ENCODE measurements at regions not wholly inside any gene's neighbourhood (a gene's known extent, or its start where the extent isn't known, plus 50 kb on each side); places are given as distances from the start of the nearest gene placed in this dataset.

DNA sequence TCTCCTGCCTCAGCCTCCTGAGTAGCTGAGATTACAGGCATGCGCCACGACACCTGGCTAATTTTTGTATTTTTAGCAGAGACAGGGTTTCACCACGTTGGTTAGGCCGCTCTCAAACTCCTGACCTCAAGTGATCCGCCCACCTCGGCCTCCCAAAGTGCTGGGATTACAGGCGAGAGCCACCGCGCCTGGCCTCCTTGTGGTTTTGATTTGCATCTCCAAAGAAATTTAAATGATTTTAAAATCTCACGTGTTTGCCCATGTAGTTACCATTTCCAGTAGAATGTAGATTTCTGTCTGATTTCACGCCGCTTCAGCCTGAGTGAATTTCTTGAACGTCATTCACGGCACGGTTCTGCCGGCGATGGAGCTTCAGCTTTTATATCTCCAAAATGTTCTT is 55.8 kb downstream of the IGF2 start:
- H3K4me3 ChIP-seq (ENCODE audit: control insufficient read depth, low read depth, low read length): no peak overlapping the region
- DNase-seq (ENCODE audit: low read depth): no peak
- TF ChIP-seq, protein P1, sequence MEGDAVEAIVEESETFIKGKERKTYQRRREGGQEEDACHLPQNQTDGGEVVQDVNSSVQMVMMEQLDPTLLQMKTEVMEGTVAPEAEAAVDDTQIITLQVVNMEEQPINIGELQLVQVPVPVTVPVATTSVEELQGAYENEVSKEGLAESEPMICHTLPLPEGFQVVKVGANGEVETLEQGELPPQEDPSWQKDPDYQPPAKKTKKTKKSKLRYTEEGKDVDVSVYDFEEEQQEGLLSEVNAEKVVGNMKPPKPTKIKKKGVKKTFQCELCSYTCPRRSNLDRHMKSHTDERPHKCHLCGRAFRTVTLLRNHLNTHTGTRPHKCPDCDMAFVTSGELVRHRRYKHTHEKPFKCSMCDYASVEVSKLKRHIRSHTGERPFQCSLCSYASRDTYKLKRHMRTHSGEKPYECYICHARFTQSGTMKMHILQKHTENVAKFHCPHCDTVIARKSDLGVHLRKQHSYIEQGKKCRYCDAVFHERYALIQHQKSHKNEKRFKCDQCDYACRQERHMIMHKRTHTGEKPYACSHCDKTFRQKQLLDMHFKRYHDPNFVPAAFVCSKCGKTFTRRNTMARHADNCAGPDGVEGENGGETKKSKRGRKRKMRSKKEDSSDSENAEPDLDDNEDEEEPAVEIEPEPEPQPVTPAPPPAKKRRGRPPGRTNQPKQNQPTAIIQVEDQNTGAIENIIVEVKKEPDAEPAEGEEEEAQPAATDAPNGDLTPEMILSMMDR (conservative IDR thresholded peaks at IDR 0.05; ENCODE audit: control insufficient read depth, insufficient read depth, low read depth, low read length): no peak

DNA sequence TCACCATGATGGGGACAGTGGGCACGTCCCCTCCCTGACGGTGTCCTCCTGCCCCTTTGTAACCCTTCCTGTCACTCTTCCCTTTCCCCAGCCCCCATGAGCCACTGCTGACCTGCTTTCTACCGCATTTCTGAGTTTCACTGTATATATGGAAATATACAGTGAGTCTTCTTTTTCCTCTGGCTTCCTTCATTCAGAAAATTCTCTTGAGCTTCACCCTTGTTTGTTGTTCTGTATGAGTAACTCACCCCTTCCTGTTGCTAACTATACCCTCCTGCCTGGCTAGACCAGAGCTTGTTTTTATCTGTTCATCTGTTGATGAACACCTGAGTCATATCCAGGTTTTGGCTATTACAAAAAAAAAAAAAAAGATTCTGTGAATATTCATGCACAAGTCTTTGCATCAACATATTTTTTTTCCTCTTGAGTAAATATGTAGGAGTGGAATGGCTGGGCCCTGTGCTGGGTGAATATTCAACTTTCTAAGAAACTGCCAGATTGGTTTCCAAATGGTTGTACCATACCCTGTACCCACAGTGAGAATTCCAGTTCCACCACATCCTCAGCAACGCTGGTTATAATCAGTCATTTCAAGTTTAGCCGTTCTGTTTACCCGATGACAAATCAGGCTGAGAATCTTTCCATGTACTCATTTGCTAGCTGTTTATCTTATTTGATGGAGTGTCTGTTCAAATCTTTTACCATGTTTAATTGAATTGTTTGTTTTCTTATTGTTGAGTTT is 62.0 kb downstream of the IGF2 start:
- peak; percentile 54 for DNase-seq (ENCODE audit: low read depth)
- TF ChIP-seq, protein P1 (conservative IDR thresholded peaks at IDR 0.05; ENCODE audit: control insufficient read depth, insufficient read depth, low read depth, low read length): no peak
- no peak overlapping the region for H3K4me3 ChIP-seq (ENCODE audit: control insufficient read depth, low read depth, low read length)

DNA sequence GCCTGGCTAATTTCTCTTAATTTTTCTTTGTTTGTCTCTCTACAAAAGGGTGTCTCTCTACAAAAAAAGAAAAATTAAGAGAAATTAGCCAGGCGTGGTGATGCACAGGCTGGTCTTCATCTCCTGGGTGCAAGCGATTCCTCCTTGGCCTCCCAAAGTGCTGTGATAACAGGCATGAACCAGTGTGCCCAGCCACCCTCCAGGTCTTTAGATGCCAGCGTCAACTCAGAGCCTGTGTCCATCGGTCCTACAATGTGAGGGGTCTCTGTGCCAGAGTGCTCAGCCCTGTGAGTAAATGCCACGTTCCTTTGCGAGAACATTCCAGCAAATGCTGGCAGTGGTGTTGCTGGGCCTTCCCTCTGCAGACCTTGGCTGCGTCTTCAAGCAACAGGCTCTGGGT is 62.7 kb downstream of the IGF2 start:
- H3K4me3 ChIP-seq (ENCODE audit: control insufficient read depth, low read depth, low read length): no peak overlapping the region
- TF ChIP-seq, protein P1 (conservative IDR thresholded peaks at IDR 0.05; ENCODE audit: control insufficient read depth, insufficient read depth, low read depth, low read length): no peak
- DNase-seq (ENCODE audit: low read depth): no peak

DNA sequence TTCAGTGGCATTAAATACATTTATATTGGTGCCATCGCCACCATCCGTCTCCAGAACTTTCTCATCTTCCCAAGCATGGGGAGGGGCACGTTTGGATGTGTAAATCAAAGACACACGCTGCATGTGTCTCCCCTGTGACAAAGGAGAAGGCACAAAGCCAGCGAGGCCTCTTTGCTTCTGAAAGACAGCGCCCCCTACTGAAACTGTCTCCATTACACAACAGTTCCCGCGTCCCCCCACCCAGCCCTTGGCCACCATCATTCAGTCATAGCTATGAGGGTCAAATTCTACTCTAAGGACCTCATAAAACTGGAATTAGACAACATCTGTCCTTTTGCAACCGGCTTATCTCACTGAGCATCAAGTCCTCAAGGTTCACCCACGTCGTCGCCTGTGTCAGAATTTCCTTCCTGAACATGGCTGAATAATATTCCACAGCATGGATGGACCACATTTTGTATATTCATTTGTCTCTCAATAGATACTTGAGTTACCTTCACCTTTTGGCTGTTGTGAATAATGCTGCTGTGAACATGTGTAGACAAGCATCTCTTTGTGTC is 64.8 kb downstream of the IGF2 start:
- no peak for DNase-seq (ENCODE audit: low read depth)
- H3K4me3 ChIP-seq (ENCODE audit: control insufficient read depth, low read depth, low read length): no peak overlapping the region
- TF ChIP-seq, protein P1 (conservative IDR thresholded peaks at IDR 0.05; ENCODE audit: control insufficient read depth, insufficient read depth, low read depth, low read length): peak; percentile 24

DNA sequence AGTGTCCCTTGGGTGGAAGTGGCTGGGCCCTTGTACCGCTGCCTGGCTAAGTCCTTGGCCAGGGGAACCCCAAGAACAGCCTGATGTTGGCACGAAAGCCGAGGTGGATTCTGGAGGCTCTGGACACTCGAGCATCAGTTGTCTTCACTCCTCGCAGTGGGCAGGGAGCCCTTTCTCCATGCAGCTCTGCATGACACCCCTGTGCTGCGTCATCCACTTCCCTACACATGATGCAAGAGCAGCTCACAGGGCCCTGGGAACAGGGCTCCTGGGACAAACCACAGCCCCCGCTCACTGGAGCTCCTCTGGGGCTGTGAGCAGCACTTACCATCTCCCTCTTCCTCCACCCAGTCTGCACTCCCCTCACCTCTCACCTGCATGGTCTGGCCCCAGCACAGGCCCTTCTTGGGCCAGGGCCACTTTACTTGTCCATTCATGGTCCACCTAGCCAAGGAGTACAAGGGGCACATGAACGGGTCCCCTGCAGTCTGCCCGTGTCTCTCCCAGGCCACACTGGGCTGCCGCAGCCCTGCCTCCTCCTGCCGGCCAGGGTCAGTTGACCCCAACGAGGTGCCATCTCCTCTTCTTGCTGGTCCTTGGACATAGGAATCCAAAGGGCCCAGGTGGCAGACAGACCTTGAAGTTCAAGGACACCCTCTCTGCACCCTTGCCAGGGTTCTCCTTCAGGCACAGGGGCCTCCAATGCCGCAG is 66.5 kb downstream of the IGF2 start:
- TF ChIP-seq, protein P1 (conservative IDR thresholded peaks at IDR 0.05; ENCODE audit: control insufficient read depth, insufficient read depth, low read depth, low read length): no peak
- no peak overlapping the region for H3K4me3 ChIP-seq (ENCODE audit: control insufficient read depth, low read depth, low read length)
- DNase-seq (ENCODE audit: low read depth): no peak

DNA sequence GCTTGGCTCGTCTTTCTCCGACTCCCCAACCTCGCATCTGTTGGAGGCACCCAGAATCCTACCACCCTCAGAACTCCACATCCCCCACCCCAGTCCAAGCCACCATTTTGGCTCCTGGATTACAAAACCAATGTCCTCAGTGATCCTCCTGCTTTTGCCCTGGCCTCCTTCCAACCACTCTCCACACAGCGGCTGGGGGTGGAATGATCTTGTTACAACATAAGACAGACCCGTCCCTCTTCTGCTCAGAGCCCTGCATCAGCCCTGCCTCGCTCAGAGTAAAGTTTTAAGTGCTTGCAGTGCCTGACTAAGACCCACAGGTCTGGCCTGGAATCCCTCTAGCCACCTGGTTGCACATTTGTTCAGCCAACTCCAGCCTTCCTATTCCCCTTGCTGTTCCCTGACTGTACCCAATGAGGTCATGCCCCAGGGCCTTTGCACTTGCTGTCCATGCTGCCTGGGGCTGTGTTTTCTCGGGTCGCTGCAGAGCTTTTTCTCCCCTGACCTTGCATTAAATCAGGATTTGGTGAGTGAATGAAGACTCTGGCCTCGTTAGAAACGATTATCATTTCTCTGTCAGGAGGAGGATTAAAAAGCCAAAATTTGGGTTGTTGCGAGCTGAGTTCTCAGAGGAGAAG is 67.3 kb downstream of the IGF2 start:
- no peak for DNase-seq (ENCODE audit: low read depth)

More for the DNA sequence above, 67.3 kb downstream of the IGF2 start:
- no peak overlapping the region for H3K4me3 ChIP-seq (ENCODE audit: control insufficient read depth, low read depth, low read length)
- TF ChIP-seq, protein P1 (conservative IDR thresholded peaks at IDR 0.05; ENCODE audit: control insufficient read depth, insufficient read depth, low read depth, low read length): no peak

All from fibroblast of mammary gland (primary cell).